GM21423 (cell line): ENCODE measurements at regions not wholly inside any gene's neighbourhood (a gene's known extent, or its start where the extent isn't known, plus 50 kb on each side); places are given as distances from the start of the nearest gene placed in this dataset.
"Not testable (repeated sequence)": the region's sequence is repeated elsewhere in the genome, so short reads cannot be mapped to it uniquely, and the experiment has no call there.

ENCODE experiments used
- ATAC-seq: cut with Tn5 transposase; IDR thresholded peaks from one replicate; pipeline ENCODE4 v1.9.1; 2021; ENCODE audit warnings: mild to moderate bottlenecking, moderate library complexity; ENCODE audit not compliant: unreplicated experiment

- no peak for ATAC-seq
These were observed 61.4 kb upstream of the BMAL1 start for GRCh38 chr11:13216019-13216710.

GRCh38 chr11:13216711-13217075 is 60.9 kb upstream of the BMAL1 start:
- no peak for ATAC-seq

GRCh38 chr11:13218685-13219084 is 58.9 kb upstream of the BMAL1 start:
- ATAC-seq = not testable (repeated sequence)

GRCh38 chr11:13220148-13220547 is 57.4 kb upstream of the BMAL1 start:
- ATAC-seq = no peak

GRCh38 chr11:13221722-13222121 is 55.9 kb upstream of the BMAL1 start:
- no peak for ATAC-seq

GRCh38 chr11:13222285-13222684 is 55.3 kb upstream of the BMAL1 start:
- no peak for ATAC-seq

GRCh38 chr11:13223112-13223511 is 54.5 kb upstream of the BMAL1 start:
- no peak for ATAC-seq

- ATAC-seq = no peak
These were observed 53.3 kb upstream of the BMAL1 start for GRCh38 chr11:13224324-13224723.

GRCh38 chr11:13225038-13226001 is 52.3 kb upstream of the BMAL1 start:
- no peak for ATAC-seq

GRCh38 chr11:13227676-13228255 is 49.8 kb upstream of the BMAL1 start:
- no peak for ATAC-seq
